Activated CD4-positive, CD25-positive, alpha-beta regulatory T cell (primary cell): ENCODE measurements at regions not wholly inside any gene's neighbourhood (a gene's known extent, or its start where the extent isn't known, plus 50 kb on each side); places are given as distances from the start of the nearest gene placed in this dataset.
"Not testable (repeated sequence)": the region's sequence is repeated elsewhere in the genome, so short reads cannot be mapped to it uniquely, and the experiment has no call there.

Source experiments
- DNase-seq, 4 experiments: peaks; one replicate each; lab custom pipeline; 2025; lab: John Stamatoyannopoulos, UW

DNA sequence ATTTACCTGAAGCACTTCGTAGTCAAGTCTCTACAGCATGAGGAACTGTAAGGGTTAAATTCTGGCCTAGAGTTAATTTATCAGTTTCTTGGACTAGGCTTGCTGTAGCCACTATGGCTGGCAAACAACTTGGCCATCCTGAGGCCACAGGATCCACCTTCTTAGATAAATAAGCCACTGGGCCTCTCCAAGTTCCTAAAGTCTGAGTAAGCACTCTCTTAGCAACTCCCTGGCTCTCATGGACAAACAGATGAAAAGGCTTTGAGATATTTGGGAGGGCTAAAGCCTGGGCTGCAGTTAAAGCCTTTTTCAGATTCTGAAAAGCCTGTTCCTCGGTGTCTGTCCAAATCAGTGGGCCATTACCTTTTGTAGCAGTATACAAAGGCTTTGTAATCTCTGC lies 675.0 kb downstream of the TMEM121 start:
- DNase-seq: no peak

DNA sequence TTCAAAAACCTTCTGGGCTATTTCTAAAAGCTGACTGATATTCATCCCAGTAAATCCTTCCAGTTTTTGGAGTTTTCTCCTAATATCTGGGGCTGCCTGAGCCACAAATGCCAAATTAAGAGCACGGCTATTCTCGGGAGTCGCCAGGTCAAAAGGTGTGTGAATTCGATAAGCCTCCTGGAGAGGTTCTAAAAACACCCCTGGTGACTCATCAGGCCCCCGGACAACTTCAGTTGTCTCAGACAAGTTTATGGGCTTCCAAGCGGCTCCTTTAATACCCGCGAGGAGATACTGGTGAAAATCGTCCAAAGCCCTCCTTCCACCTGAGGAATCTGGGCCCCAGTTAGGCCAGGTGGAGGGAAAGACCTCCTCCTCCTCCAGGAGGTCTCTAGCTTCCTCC lies 677.1 kb downstream of the TMEM121 start:
- no peak for DNase-seq

DNA sequence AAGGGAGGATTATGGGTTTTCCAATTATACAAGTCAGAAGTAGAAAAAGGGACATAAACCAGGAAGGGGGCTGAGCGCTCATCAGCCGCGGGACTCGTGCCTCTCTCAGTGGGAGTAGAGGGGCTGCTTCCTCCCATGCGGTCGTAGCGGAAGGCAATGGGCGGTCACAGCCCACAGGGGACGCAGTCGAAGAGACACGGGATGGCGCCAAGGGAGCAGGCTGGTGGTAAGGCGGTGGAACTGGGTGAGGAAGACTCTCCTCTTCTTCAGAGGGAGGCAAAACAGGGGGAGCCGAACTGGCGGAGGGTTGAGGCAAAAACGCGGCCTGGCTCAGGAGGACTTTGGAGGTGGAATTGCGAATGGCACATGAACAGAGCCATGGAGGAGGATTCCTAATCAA lies 677.7 kb downstream of the TMEM121 start:
- DNase-seq: no peak

DNA sequence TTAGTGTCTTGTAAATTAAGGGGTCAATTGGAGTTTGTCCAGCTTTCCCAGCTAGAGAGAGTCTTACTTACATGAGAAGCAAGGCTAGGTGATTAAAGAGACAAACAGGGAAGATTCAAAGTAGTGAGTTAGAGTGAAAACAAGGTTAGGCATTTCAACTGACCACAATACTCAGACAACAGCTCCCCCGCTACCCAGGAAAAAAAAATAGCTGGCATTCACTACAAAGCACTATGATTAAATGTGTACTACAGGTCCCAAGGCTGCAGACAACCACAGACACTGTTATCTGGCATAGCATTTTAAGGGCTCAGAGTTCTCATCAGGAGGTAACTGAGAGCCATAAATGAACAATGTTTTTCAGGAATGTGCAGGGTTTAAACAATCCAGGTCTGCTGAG lies 680.9 kb downstream of the TMEM121 start:
- DNase-seq: no peak

DNA sequence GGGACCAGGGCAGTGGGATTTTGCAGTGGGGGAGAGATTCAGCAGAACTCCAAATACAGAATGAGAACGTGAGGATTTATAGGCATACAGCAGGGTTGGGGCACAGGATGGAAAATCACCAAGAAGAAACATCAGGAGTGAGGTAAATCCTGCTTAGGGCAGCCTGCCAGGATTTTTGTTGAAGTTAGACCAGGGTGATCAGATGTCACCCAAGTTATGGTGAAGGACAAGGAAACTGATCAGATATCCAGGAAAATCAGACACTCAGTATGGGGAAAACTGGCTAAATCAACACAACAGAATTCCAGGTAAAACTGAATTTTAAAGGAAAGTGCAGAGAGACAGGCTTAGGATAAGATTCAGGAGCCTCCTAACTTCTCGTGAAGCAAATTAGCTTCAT lies 682.4 kb downstream of the TMEM121 start:
- DNase-seq: no peak

DNA sequence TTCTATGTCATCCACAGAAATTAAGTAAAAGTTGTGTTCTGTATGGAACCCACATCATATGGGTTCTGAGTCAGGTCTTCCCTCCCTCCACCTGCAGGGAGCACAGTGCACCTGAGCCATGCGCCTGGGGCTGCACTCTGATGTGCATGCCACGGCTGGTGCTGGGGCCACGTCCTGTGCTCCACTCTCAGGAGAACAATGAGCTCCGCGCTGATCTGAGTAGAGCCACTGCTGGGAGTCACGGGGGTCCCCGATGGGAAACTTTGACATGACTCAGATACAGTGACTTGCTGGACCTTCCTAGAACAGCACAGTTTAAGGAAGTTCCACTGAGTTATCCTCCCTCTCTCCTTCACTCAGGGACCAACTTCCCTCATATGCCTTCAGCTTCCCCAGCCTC lies 683.4 kb downstream of the TMEM121 start:
- no peak for DNase-seq

DNA sequence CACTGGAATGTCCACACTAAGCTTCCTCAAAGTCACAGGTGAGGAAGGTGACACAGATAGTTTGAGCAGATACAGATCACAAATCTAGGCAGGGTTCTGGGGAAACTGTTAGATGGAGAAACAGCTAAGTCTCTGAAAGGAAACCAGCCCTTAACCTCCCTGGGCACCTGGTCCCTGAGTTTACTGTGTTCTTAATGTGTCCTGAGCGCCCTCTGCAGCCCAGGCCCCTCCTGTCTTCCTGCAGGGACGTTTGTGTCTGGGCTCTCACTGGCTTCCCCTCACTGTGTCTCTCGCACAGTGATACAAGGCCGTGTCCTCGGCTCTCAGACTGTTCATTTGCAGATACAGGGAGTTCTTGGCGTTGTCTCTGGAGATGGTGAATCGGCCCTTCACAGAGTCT lies 684.3 kb downstream of the TMEM121 start:
- DNase-seq: no peak

DNA sequence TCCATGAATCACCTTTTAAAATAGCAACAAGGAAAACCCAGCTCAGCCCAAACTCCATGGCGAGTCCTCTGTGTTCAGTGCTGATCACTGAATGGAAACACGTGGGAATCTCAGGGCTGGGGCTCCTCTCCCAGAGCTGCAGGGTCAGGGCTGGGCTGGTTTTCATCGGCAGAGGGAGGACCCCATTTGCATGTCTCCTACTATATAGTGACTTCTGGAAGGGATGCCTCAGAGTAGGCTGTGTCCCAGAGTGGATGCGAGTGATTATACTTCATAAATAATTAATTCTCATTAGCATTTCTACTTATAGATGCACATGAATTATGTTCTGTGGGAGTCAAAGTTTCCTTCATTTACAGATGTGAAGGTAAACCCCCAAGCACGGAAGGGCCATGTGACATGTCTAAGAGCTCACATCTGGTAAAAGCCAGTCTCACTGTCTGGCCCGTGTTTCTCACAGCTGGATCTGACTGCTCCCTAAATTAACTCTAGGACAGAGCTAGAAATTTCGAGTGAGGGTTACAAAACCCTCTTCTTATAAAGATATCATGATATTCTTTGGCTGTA lies 685.0 kb downstream of the TMEM121 start:
- DNase-seq: no peak

DNA sequence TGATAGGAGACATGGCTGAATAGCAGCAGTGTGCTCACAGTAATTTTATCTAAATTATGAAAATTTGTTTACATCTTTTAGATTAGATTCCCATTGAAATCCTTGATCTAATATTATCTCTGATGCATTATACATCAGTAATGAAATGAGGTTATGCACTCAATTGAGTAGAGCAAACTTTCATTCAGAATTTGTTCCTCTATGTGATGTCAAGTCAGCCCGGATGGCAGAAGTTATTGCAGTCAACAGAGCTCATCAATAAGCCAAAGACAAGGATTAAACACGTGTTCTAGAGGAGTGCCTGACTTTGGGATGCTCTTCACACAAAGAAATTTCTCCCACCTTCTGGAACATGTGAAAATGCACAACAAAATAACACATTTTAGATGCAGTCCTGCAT lies 688.8 kb downstream of the TMEM121 start:
- DNase-seq: no peak

DNA sequence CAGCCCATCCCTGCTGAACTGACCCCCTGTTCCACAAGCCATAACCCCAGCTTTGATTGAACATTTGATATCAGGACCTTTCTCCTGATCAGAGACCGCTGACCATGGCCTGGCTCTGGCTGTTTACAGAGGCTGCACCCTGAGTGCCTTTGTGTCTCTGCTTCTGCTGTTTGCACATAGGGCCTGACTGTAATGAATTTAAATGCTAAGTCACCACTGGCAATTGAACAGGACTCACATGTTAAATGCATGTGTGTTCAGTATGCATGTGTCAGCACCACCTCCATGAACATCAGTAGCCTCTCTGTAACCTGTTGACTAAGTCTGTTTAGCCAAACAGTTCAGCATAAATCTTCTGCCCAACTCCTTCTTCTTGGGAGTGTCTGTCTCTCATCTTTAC lies 690.3 kb downstream of the TMEM121 start:
- no peak for DNase-seq

DNA sequence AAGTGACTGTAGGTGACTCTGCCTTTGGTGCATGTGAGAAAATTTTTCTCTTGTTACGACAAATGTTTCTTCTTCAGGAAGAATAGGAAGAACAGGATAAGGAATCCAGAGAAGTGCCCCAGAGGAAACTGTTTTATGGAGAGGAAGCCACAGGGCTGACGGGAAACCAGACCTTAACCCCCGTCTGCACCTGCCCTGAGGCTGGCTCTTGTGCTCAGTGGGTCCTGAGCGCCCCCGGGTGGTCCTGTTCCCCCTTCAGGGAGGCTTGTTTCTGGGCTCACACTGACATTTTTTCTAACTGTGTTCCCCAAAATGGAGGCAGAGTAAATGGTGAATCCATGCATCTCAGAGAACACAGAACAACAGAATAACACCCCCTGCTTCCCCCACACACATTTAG lies 691.8 kb downstream of the TMEM121 start:
- no peak for DNase-seq

DNA sequence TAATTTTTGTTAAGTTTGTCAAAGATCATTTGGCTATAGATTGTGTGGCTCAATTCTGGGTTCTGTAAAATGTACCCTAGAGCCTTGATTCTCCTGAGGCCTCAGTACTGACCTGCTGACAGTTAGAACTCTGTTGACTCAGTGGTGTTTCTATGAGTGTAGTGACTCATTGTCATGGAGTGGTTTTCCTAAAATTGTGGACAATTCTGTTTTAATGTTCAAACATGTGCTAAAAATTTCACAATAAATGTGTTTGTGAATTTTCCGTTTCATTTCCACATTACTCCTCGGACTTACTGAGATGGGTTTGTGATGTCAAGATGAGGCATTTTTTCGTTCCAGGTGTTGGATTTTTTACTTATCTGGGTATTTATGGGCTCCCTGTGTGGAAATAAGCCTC lies 695.9 kb downstream of the TMEM121 start:
- no peak for DNase-seq

DNA sequence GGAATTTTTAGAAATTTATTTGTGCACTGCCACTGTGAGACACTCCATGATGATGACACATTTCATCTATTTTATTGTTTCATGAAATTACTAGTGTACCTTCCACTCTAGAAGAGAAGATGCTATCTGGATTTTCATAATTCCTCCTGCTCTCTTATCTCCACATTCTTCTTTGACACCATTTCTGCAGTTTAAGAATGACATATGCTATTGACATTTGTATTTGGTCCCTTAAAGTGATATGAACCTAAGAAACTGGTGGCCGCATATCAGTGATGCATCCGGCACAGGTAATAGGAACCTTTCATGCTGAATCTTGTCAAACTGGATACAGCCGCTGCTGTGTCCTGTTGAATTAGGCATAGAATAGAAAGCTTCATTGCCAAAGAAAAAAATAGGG lies 696.3 kb downstream of the TMEM121 start:
- DNase-seq: no peak

DNA sequence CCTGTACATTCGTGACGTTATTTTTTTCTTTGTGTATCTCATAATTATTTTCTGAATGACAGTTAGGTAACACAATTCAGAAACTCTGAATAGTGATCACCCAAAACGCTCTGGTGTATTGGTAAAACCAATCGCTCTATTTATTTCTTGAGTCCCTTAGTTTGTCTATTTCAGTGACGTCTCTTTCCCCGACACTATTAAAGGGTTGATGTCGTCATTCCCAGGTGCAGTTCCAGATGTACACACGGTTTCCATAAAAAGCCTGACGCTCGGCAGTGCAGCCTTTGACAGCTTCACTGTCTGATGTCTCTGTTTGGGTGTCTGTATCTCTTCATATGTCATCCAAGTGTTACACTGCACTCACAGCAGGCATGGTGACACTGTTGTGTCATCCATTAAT lies 701.4 kb downstream of the TMEM121 start:
- DNase-seq: no peak

DNA sequence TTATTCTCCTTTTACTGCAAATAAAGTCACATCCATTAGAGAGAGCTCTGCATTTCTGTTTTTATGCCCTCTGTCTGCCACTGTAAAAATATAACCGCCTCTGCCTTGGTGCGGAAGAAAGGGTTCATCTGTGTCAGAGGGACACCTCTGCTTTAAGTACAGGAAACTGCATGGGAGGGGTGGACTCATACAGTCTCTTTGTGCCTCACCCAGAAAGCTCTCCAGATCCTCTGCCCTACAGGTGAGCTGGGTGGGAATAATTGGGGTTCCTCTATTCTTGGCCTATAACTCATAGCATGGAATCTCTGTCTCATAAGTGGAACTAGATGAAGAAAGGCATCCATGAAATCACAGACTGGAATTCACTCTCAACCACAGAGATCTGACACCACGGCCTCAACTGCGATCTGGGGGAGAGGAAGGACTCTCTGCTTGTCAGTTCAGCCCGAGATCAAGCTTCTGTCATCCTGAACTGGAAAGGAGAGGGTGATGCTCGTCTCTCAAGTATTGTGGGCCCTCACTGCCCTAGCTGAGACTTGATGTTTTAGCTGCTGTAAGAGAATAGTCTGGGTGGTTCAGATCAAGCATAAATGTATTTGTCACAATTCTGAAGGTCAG lies 702.3 kb downstream of the TMEM121 start:
- no peak for DNase-seq

DNA sequence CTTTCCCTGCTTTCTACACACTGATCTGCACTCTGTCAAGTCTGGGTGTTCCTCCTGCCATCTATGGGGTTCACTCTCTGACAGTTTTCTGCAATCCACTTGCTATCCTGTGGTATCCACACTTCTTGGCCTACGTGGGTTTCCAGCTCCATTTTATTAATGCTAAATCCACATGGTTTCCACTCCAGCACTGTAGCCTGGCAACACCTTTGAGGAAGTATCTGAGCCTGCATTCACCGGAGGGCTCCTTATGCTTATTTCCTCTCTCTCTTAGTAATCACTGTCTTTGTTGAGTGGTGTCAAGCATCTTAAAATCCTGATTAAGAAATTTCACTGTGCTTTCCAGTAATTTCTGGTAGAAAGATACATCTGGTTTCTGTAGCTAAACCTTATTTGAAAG lies 703.7 kb downstream of the TMEM121 start:
- no peak for DNase-seq

DNA sequence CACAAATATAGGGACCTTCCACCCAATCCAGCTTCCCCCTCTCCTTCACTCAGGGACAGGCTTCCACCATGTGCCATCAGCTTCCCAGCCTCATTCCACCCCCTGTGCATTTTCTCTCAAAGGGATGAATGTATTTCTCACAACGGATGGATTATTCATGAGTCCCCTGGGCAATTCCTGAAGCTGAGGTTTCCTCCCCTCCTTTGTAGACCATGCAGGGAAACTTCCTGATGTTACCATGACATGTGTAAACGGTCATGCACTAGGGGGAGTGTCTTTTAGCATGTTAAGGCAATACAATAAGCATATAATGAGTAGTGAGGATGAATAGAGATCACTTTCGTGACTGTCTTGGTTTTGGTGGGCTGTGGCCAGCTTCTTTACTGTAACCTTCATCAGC lies 706.8 kb downstream of the TMEM121 start:
- DNase-seq: not testable (repeated sequence)

DNA sequence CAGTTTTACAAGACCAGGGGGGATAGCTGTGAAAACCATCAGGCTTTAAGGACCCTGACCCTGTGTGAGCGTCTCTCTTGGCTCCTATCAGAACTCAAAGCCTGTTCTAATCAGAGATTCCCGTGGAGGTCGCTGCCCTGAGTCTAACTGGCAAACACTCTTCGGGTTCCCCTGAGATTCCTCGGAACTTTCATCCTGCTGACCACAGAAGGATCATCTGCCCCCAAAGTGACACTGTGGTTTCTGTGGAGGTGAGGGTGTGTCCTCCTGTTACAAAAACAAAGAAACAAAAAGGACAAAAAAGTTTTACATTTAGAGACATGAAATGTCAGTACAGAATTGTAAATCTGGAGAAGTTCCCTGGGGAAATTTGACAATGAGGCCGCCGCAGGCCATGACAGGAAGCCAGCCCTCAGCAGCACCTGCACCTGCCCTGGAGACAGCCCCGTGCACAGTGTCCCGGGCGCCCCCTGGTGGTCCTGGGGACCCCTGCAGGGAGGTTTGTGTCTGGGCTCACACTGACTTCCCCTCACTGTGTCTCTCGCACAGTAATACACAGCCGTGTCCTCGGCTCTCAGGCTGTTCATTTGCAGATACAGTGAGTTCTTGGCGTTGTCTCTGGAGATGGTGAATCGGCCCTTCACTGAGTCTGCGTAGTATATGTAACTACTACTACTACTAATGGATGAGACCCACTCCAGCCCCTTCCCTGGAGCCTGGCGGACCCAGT lies 708.3 kb downstream of the TMEM121 start:
- DNase-seq: not testable (repeated sequence)

DNA sequence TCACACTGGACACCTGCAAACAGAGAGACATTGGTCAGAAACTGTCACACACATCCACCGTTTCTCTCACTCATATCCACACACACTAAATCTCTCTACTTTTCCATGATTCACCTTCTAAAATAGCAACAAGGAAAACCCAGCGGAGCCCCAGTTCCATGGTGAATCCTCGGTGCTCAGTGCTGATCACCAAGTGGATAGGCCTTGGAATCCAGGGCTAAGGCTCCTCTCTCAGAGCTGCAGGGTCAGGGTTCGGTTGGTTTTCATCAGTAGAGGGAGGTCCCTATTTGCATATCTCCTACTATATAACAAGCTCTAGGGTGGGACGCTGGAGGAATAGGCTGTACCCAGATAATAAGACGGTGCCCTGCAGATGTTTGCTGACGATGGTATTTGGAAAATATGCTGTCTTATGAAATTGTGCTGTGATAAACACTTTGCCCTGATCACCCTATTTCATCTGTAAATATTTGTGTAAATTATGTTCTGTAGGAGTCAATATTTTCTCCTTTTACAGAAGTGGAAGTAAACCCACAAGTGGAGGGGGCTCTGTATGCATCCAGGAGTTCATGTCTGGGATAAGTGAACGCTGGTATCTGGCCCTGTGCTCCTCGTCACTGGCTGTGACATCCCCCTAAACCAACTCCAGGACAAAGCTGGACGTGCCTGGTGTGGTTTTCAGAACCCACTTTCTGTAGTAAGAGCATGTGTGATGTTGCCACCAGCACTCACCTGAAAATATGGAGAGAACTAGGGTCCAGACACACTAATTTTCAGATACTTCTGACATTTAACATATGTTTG lies 709.2 kb downstream of the TMEM121 start:
- no peak for DNase-seq

DNA sequence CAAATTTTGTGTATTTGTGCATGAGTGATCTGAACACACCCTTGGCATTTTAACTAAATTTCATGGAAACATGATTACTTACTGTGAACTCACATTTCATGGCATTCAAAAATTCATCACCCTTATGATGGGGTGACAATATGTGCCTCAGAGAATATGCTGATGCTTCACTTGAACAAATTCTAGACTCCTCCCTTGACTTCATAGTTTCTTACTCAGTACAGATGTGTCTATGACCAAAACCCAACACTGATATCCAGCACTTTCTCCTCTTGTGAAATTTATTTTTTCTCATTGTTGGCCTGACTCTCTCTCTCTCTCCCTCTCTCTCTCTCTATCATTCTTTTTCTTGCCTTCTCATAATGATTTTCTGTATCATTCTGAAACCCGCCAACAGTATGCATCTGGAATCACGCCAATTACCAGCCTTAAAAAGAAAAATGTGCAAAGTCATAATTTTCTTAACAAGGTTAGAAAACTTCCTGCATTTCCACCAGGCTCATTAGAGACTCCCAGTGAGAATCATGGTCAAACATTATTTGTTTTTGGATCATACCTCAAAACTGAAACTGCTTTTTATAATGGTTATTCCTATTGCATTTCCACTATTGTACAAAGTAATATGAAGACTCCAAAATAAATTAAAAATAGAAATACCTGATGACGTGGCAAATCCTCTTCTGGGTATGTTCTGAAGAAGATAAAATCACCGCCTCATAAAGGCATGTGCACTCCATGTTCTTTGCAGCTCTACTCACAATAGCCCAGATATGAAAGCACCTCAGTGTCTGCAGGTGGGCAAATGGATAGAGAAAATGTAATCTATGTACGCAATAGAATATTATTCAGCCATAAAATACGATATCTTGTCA lies 722.2 kb downstream of the TMEM121 start:
- DNase-seq: no peak

DNA sequence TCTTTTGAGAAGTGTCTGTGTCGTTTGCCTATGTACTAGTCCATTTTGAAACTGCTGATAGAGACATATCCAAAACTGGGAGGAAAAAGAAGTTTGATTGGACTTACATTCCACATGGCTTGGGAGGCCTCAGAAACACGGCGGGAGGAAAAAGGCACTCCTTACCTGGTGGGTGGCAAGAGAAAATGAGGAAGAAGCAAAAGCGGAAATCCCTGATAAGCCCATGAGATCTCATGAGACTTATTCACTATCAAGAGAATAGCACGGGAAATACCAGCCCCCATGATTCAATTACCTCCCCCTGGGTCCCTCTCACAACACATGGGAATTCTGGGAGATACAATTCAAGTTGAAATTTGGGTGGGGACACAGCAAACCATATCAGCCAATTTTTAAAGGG lies 727.6 kb downstream of the TMEM121 start:
- DNase-seq: not testable (repeated sequence)

DNA sequence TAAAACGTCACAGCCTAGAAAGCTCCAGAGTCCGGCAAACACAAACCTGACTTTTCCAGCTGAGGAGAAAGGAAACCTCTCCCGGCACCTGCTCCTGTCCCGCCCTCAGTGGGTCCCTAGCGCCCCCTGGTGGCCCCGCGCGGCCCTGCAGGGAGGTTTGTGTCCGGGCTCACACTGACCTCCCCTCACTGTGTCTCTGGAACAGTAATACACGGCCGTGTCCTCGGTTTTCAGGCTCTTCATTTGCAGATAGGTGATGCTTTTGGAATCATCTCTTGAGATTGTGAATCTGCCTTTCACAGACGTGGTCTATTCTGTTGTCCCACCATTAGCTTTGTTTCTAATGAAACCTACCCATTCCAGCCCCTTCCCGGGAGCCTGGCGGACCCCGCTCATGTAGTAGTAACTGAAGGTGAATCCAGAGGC lies 731.2 kb downstream of the TMEM121 start:
- peak; percentile 50 to 77 (median 63) for DNase-seq
